ENCODE measurements at regions not wholly inside any gene's neighbourhood (a gene's known extent, or its start where the extent isn't known, plus 50 kb on each side); places are given as distances from the start of the nearest gene placed in this dataset.

DNA sequence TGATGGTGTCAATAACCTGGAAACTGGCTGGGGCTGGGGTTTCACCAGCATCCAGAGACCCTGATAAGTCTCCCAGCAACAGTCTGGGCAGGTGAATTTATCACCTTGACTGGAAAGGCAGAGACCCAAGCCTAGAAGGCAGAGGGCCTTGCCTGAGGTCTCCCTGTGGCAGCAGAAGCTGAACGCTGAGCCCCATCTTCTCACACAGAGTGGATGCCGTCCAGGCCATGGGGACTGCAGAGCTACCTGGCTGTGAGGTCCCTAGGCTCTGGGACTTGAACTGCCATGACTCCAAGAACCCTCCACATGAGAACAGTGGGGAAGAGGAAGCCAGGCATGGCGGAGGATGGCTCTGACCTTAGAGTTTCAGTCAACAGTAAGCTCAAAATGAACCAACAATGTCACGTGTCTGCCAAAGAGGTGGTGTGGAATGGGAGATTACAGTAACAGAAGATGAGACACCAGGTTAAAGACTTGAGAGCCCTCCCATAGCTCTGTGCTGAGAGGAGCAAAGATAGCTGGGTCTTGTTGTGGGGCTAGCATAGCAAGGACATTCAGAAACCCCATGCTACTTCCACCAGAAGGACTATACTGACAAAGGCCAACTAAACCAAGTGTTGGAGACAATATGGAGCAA is 79.1 kb upstream of the LINC01488 start:
- POLR2A ChIA-PET = no interaction called here
- CTCF ChIA-PET = no interaction called here
- H3K27ac Mint-ChIP-seq = no peak overlapping the region
- peaks cover 3% of the 10 kb centered on the region for H3K4me1 ChIP-seq (ENCODE audit: insufficient read depth, low read length)
- no peaks in the 10 kb centered on the region for H3K36me3 Mint-ChIP-seq (ENCODE audit: low read depth)
- no peak overlapping the region for H3K4me3 ChIP-seq (ENCODE audit: low read length)
- H3K4me1 Mint-ChIP-seq (ENCODE audit: low read depth) = peaks cover 12% of the 10 kb centered on the region
- no peaks in the 10 kb centered on the region for H3K27me3 ChIP-seq (ENCODE audit: control insufficient read depth in 1 of 2, insufficient read depth in 2 of 2, low read length in 2 of 2)
- no peak for ATAC-seq (ENCODE audit: poor library complexity)
- H3K9me3 Mint-ChIP-seq = peaks cover 9% of the 10 kb centered on the region
- no peak overlapping the region for H3K27ac ChIP-seq (ENCODE audit: low read depth in 1 of 2, low read length in 2 of 2)
- intact Hi-C loops (cut with DNase I, micrococcal nuclease) = no loop called here
- no peak overlapping the region for H3K4me3 Mint-ChIP-seq
- H3K9me3 ChIP-seq (ENCODE audit: control insufficient read depth in 1 of 2, insufficient read depth in 1 of 2, low read length in 2 of 2) = peaks cover 0 to 16% of the 10 kb centered on the region in 2 experiments
- H3K36me3 ChIP-seq (ENCODE audit: insufficient read depth, low read length) = no peaks in the 10 kb centered on the region
- TF ChIP-seq, protein P1, sequence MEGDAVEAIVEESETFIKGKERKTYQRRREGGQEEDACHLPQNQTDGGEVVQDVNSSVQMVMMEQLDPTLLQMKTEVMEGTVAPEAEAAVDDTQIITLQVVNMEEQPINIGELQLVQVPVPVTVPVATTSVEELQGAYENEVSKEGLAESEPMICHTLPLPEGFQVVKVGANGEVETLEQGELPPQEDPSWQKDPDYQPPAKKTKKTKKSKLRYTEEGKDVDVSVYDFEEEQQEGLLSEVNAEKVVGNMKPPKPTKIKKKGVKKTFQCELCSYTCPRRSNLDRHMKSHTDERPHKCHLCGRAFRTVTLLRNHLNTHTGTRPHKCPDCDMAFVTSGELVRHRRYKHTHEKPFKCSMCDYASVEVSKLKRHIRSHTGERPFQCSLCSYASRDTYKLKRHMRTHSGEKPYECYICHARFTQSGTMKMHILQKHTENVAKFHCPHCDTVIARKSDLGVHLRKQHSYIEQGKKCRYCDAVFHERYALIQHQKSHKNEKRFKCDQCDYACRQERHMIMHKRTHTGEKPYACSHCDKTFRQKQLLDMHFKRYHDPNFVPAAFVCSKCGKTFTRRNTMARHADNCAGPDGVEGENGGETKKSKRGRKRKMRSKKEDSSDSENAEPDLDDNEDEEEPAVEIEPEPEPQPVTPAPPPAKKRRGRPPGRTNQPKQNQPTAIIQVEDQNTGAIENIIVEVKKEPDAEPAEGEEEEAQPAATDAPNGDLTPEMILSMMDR (IDR thresholded peaks at IDR 0.05) = no peak
- H3K27me3 Mint-ChIP-seq = no peaks in the 10 kb centered on the region
- no peak for DNase-seq

DNA sequence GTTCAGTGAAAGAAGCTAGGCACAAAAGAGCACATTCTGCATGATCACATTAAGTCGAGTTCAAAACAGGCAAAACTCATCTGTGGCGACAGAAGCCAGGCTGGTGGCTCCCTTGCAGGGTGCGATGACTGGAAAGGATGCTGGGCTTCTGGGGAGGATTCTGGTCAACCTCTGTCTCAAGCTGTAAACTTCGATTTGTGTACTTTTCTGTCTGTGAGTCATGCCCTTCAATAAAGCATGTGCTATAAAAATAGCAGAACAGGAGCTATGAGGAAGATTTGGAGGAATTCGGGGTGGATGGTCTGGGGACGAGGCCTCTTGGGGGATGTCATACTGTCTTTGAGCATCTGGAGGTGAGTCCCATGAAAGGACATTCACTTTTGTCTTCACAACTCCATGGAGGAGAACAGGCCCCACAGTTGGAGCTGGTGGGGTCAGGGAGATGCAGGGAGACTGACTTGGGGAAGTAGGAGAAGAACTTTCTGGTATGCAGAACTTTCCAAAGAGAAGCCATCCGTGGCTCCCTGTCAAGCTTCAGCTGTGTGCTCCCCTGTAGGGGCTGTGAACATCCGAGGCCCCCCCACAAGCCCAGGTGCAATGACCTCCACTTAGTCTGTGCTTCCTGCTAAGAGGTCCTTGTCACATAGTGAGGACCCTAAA is 77.8 kb upstream of the LINC01488 start:
- DNase-seq = no peak
- Histone ChIP-seq H3K27me3 (ENCODE audit: control insufficient read depth in 1 of 2, insufficient read depth in 2 of 2, low read length in 2 of 2) (no peaks in the 10 kb centered on the region), H3K4me3 (ENCODE audit: low read length) (no peak overlapping the region), H3K27ac (ENCODE audit: low read depth in 1 of 2, low read length in 2 of 2) (no peak overlapping the region), H3K36me3 (ENCODE audit: insufficient read depth, low read length) (no peaks in the 10 kb centered on the region), H3K4me1 (ENCODE audit: insufficient read depth, low read length) (peaks cover 3% of the 10 kb centered on the region), H3K9me3 (ENCODE audit: control insufficient read depth in 1 of 2, insufficient read depth in 1 of 2, low read length in 2 of 2) (peaks cover 0 to 16% of the 10 kb centered on the region in 2 experiments)
- no peaks in the 10 kb centered on the region for H3K36me3 Mint-ChIP-seq (ENCODE audit: low read depth)
- TF ChIP-seq, protein P1 (IDR thresholded peaks at IDR 0.05) = no peak
- H3K27me3 Mint-ChIP-seq = peaks cover 6% of the 10 kb centered on the region
- H3K27ac Mint-ChIP-seq = no peak overlapping the region
- peaks cover 9% of the 10 kb centered on the region for H3K9me3 Mint-ChIP-seq
- CTCF ChIA-PET = no interaction called here
- POLR2A ChIA-PET = no interaction called here
- no peak overlapping the region for H3K4me3 Mint-ChIP-seq
- H3K4me1 Mint-ChIP-seq (ENCODE audit: low read depth) = peaks cover 17% of the 10 kb centered on the region
- ATAC-seq (ENCODE audit: poor library complexity) = no peak
- intact Hi-C loops (cut with DNase I, micrococcal nuclease) = no loop called here

DNA sequence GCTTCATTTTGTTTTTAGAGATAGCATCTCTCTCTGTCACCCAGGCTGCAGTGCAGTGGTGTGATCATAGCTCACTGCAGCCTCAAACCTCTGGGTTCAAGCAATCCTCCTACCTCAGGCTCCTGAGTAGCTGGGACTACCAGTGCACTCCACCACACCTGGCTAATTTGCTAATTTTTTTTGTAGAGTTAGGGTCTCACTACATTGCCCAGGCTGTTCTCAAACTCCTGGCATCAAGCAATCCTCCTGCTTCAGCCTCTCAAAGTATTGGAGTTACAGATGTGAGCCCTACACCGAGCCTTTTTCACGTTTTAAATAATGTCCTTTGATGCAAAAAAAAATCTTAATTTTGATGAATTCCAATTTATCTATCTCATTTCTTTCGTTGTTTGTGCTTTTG is 75.4 kb upstream of the LINC01488 start:
- no peaks in the 10 kb centered on the region for H3K36me3 Mint-ChIP-seq (ENCODE audit: low read depth)
- ChIA-PET POLR2A (no interaction called here), CTCF (no interaction called here)
- no peaks in the 10 kb centered on the region for H3K27me3 ChIP-seq (ENCODE audit: control insufficient read depth in 1 of 2, insufficient read depth in 2 of 2, low read length in 2 of 2)
- H3K27ac Mint-ChIP-seq = no peak overlapping the region
- no peak overlapping the region for H3K4me3 Mint-ChIP-seq
- peaks cover 0 to 12% of the 10 kb centered on the region in 2 experiments for H3K9me3 ChIP-seq (ENCODE audit: control insufficient read depth in 1 of 2, insufficient read depth in 1 of 2, low read length in 2 of 2)
- H3K4me1 ChIP-seq (ENCODE audit: insufficient read depth, low read length) = peaks cover 9% of the 10 kb centered on the region
- H3K27me3 Mint-ChIP-seq = peaks cover 14% of the 10 kb centered on the region
- DNase-seq (no peak), ATAC-seq (ENCODE audit: poor library complexity) (no peak)
- peaks cover 39% of the 10 kb centered on the region for H3K4me1 Mint-ChIP-seq (ENCODE audit: low read depth)
- H3K27ac ChIP-seq (ENCODE audit: low read depth in 1 of 2, low read length in 2 of 2) = no peak overlapping the region
- H3K9me3 Mint-ChIP-seq = peaks cover 6% of the 10 kb centered on the region
- no peak overlapping the region for H3K4me3 ChIP-seq (ENCODE audit: low read length)
- intact Hi-C loops (cut with DNase I, micrococcal nuclease) = no loop called here
- H3K36me3 ChIP-seq (ENCODE audit: insufficient read depth, low read length) = no peaks in the 10 kb centered on the region
- TF ChIP-seq, protein P1 (IDR thresholded peaks at IDR 0.05) = no peak
